ENCODE measurements at regions not wholly inside any gene's neighbourhood (a gene's known extent, or its start where the extent isn't known, plus 50 kb on each side); places are given as distances from the start of the nearest gene placed in this dataset.

DNA sequence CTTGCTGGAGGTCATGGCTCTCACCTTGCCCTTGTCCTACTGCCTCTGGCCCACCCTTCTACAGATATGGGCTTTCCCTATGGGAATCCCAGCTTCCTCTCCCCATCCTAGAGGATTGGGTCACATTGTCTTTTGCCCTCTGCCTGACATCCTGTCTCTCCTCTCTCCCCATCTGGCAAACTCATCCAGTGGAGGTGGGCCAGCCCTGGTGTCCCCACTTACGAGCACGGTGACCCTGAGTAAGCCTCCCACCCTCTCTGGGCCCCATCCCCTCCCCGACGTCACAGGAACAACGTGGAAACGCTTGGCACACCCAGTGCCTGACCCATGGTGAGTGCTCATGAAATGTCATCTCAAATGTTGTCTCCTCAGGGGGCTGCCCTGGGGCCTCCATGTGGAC lies 56.1 kb upstream of the ID3 start:
- no peak for DNase-seq

DNA sequence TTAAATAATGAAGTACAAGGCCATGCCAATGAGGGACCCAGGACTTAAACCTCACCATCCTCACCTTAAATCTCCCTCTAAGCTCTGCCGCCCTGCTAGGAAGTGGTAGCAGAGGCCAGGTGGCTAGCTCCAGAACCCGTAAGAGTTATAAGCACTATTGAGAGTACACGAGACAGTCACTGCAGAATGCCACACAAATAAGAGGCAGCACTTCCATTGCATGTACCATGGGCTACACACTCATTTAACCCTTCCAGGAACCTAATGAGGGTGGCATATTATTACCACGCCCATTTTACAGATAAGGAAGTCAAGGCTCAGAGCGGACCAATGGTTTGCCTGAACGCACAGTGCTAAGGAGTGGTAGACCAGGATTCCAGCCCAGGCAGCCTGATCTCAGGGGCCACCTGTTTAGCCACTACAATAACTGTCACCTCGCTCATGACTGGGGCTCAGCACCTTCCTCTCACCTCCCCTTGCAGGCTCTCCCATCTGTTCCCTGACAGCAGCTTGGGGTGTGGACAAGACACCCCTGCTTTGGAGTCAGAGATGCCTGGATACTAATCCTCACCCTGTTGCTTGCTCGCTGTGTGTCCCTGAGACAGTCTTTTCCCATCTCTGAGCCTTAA lies 54.8 kb upstream of the ID3 start:
- no peak for DNase-seq

DNA sequence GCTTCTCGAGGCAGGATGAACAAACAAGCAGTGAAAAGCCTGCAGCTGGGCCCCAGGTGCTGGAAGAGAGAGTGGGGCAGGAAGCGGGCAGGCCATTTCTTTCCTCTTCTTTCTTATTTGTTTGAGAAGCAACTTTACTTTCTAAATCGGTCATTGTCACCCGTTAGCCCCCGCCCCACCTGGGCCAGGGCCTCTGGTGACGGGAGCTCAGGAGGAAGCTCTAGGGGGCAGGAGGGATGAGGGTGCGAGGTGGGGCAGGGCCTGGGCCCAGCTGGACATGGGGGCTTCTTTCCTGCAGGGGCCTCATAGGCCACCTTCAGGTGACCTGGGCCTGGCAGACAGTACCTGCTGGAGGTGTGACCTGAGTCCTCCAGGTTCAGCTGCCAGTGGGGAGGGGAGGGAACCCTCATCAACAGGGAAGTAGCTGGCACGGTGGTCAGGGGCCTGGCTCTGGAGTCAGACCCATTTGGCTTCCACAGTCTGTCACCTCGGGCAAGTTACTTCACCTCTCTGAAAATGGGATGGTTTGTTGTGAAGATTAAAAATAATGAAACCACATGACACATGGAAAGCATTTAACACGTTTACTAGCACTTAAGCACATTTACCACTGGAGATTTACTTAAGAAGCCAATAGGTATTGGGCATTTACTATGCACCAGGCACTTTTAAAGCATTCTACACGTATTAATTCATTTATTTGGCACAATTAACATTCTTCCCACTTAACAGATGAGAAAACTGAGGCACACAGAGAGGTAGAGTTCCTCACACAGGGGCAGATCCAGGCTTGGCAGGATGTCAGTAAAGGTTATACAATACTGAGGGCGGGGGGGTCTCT lies 54.1 kb upstream of the ID3 start:
- DNase-seq, result no peak

DNA sequence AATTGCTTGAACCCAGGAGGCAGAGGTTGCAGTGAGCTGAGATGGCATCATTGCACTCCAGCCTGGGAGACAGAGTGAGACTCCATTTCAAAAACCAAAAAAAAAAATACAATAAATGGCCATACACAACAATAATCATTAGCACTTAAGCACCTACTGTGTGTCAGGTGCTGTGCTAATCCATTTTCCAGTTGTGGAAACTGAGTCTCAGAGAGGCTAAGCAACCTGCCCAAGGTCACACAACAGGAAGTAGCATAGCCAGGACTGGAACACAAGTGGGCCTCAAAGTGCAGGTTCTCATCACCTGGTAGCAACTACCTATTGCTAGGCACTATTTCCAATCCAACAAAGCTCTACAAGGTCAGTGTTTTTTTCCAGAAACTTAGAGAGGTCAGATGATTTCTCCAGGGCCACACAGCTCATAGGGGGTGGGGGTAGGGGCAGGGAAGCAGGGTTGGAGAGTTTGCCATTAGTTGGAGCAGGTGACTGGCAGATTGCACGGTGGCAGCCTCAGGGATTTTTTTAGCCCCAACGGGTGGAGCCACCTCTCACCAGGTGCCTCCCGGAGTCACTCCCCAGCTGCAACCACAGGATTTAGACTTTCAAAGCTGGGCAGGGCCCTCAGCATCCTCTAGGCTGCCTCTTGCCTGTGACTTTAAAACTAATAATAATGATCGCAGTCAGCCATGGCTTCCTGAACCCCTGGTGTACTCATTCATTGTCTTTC lies 52.5 kb upstream of the ID3 start:
- DNase-seq, result no peak

DNA sequence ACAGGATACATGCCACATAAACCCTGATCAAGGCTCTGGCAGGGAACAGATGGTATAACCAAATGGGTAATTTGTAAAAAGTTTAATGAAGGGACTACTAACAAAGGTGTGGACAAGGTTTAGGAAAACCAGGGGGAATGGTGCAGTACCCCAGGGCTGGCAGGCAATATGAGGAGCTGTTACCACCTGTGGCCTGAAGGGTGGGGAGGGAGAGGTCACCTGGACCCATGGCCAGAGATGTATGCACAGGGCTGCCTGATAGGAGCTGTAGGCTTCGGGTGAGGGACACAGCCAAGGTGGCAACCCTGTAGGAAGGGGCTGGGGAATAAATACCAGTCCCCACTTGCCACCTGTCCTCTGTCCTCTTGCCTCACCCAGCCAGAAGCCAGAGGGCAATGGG lies 51.4 kb upstream of the ID3 start:
- DNase-seq, result no peak

DNA sequence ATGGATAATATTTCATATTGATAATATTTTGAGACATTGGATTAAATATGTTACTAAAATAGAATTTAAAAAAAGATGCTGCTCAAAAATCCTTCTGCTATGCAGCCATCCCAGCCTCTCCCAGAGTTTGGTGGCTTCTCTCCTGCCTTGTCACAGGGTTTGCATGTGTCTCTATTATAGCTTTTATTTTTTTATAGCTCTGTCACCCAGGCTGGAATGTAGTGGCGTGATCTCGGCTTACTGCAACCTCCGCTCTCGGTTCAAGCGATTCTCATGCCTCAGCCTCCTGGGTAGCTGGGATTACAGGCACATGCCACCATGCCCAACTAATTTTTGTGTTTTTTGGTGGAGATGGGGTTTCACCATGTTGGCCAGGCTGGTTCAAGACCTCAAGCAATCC lies 50.7 kb upstream of the ID3 start:
- no peak for DNase-seq

Measured in muscle of arm (tissue), 1 donor.